Umbilical cord (tissue), 1 donor: ENCODE measurements at regions not wholly inside any gene's neighbourhood (a gene's known extent, or its start where the extent isn't known, plus 50 kb on each side); places are given as distances from the start of the nearest gene placed in this dataset.
"Not testable (repeated sequence)": the region's sequence is repeated elsewhere in the genome, so short reads cannot be mapped to it uniquely, and the experiment has no call there.

Experiments
- DNase-seq: peaks from one replicate; pipeline ENCODE4 v3.0.0-alpha.2; 2015; ENCODE audit warnings: low spot score

- peak; percentile 75 for DNase-seq
Observed at GRCh38 chrX:68995780-68996551, 167.1 kb downstream of the EFNB1 start.

GRCh38 chrX:68995386-68995779 lies 166.6 kb downstream of the EFNB1 start:
- DNase-seq = no peak

- DNase-seq = no peak
Observed at GRCh38 chrX:68994891-68995255, 166.1 kb downstream of the EFNB1 start.

- no peak for DNase-seq
Observed at GRCh38 chrX:68994135-68994890, 165.5 kb downstream of the EFNB1 start.

- no peak for DNase-seq
Observed at GRCh38 chrX:68992821-68993397, 164.1 kb downstream of the EFNB1 start.

- DNase-seq = no peak
Observed at GRCh38 chrX:68991691-68992345, 163.0 kb downstream of the EFNB1 start.

GRCh38 chrX:68990948-68991347 lies 162.1 kb downstream of the EFNB1 start:
- DNase-seq = no peak

GRCh38 chrX:68989865-68990606 lies 161.2 kb downstream of the EFNB1 start:
- peak; percentile 84 for DNase-seq

GRCh38 chrX:68989456-68989855 lies 160.6 kb downstream of the EFNB1 start:
- no peak for DNase-seq

GRCh38 chrX:68988865-68989264 lies 160.0 kb downstream of the EFNB1 start:
- no peak for DNase-seq

- DNase-seq = no peak
Observed at GRCh38 chrX:68985135-68985755, 156.4 kb downstream of the EFNB1 start.

- no peak for DNase-seq
Observed at GRCh38 chrX:68983004-68983857, 154.4 kb downstream of the EFNB1 start.

GRCh38 chrX:68982476-68982875 lies 153.7 kb downstream of the EFNB1 start:
- DNase-seq = no peak

GRCh38 chrX:68980906-68981616 lies 152.2 kb downstream of the EFNB1 start:
- no peak for DNase-seq

GRCh38 chrX:68978655-68979054 lies 149.8 kb downstream of the EFNB1 start:
- DNase-seq = no peak

GRCh38 chrX:68978255-68978654 lies 149.4 kb downstream of the EFNB1 start:
- peak; percentile 62 for DNase-seq

GRCh38 chrX:68953331-68953730 lies 124.5 kb downstream of the EFNB1 start:
- DNase-seq = no peak

- DNase-seq = not testable (repeated sequence)
Observed at GRCh38 chrX:68951942-68952619, 123.3 kb downstream of the EFNB1 start.

- no peak for DNase-seq
Observed at GRCh38 chrX:68950937-68951336, 122.1 kb downstream of the EFNB1 start.
